Activated naive CD8-positive, alpha-beta T cell (primary cell): ENCODE measurements at regions not wholly inside any gene's neighbourhood (a gene's known extent, or its start where the extent isn't known, plus 50 kb on each side); places are given as distances from the start of the nearest gene placed in this dataset.
"Not testable (repeated sequence)": the region's sequence is repeated elsewhere in the genome, so short reads cannot be mapped to it uniquely, and the experiment has no call there.

Source experiments
- H3K27ac Mint-ChIP-seq: one replicate; pipeline ENCODE4 v1.8.0; 2021; ENCODE audit warnings: mixed read lengths
- H3K27me3 Mint-ChIP-seq: one replicate; pipeline ENCODE4 v1.8.0; 2021; ENCODE audit warnings: mixed read lengths
- H3K36me3 Mint-ChIP-seq: one replicate; pipeline ENCODE4 v1.8.0; 2021; ENCODE audit warnings: mixed read lengths
- H3K4me1 Mint-ChIP-seq: one replicate; pipeline ENCODE4 v1.8.0; 2021; ENCODE audit warnings: low read depth, mixed read lengths
- H3K4me3 Mint-ChIP-seq: one replicate; pipeline ENCODE4 v1.8.0; 2021; ENCODE audit warnings: mild to moderate bottlenecking, mixed read lengths
- H3K9me3 Mint-ChIP-seq: one replicate; pipeline ENCODE4 v1.8.0; 2021; ENCODE audit warnings: low read depth, mixed read lengths

DNA sequence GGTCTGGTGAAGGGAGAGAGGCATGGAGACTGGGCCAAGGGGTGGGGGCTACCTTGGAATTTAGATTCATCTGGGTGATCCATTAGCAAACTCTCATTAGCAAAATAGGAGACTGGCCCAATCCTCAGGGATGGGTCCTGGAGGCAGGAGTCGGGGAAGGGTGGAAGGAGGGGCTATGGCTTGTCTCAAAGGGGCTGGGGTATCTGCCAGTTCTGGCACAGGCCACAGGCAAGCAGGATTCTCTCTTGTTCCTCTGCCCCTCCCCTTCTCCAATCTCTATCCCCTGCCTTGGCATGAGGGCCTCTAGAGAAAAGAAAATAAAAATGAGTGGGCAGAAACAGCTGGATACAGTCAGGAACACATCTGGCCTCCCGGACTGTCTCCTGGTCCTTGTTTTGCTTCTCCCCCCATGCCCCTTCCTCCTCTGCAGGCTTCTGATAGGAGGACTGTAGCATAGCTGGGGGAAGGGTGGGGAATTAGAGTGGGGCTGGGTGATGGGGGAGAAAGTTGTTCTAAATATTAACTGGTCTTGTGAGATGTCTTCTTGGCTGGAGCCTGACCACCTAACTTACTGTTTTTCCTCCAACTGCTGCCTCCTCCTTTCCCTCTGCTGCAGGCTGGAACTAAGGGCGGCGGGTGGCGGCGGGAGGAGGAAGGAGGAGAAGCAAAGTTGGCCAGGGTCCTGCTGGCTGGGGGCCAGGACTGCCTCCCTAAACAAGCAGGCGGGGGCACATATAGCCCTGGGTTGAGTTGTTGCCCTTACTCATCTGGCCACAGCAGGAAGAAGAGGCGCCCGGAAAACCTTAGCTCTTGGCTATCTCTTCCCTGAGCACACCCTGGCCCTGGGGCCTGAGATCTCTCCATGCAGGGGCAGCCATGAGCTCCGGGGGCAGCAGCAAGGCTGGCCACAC lies 53.3 kb upstream of the LAS1L start:
- Mint-ChIP-seq H3K27me3 (no peaks in the 10 kb centered on the region), H3K36me3 (no peaks in the 10 kb centered on the region), H3K27ac (no peak overlapping the region), H3K4me1 (no peaks in the 10 kb centered on the region), H3K4me3 (no peak overlapping the region), H3K9me3 (no peaks in the 10 kb centered on the region)

DNA sequence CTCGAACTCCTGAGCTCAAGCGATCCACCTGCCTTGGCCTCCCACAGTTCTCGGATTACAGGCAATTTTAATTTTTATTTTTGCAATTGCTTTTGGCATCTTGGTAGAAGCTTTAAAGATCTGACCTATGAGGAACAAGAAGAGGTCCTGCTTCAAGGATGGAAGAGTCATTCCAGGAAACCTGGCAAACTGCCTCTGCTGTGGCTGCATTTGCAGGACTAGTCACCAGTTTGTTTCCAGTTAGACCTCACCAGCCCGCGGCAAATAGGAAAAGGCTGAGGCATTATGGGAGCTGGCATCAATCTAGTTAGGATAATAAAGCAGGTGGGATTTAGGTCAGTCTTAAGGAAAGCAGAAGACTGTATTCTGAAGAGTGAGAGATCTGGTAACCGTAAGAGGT lies 51.9 kb upstream of the LAS1L start:
- no peaks in the 10 kb centered on the region for H3K36me3 Mint-ChIP-seq
- no peaks in the 10 kb centered on the region for H3K27me3 Mint-ChIP-seq
- no peak overlapping the region for H3K4me3 Mint-ChIP-seq
- no peak overlapping the region for H3K27ac Mint-ChIP-seq
- no peaks in the 10 kb centered on the region for H3K4me1 Mint-ChIP-seq
- H3K9me3 Mint-ChIP-seq: no peaks in the 10 kb centered on the region

DNA sequence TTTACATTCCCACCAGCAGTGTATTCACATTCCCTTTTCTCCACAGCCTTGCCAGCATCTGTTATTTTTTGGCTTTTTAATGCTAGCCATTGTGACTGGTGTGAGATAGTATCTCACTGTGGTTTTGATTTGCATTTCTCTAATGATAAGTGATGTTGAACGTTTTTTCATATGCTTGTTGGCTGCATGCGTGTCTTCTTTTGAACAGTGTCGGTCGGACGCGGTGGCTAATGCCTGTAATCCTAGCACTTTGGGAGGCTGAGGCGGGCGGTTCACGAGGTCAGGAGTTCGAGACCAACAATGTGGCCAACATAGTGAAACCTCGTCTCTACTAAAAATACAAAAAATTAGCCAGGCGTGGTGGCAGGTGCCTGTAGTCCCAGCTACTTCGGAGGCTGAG lies 50.6 kb upstream of the LAS1L start:
- not testable (repeated sequence) for H3K27me3 Mint-ChIP-seq, H3K4me3 Mint-ChIP-seq, H3K4me1 Mint-ChIP-seq, H3K27ac Mint-ChIP-seq, H3K9me3 Mint-ChIP-seq, H3K36me3 Mint-ChIP-seq
